ENCODE measurements at regions not wholly inside any gene's neighbourhood (a gene's known extent, or its start where the extent isn't known, plus 50 kb on each side); places are given as distances from the start of the nearest gene placed in this dataset.

- TF ChIP-seq CTCF (IDR thresholded peaks at IDR 0.05; ENCODE audit: low read length) (no peak), EZH2 (IDR thresholded peaks at IDR 0.05; ENCODE audit: borderline replicate concordance, low read length) (no peak)
Observed at GRCh38 chr3:31065765-31066164, 171.3 kb upstream of the GADL1 start.
